Gastroesophageal sphincter (tissue), 4 donors: ENCODE measurements at regions not wholly inside any gene's neighbourhood (a gene's known extent, or its start where the extent isn't known, plus 50 kb on each side); places are given as distances from the start of the nearest gene placed in this dataset.

ENCODE experiments used
- ATAC-seq: fragments of 150-250 bp; one replicate; pipeline ENCODE4 v1.9.1; 2016; ENCODE audit warnings: mild to moderate bottlenecking, moderate library complexity
- H3K27ac ChIP-seq, 4 donors: fragments of 200-600 bp; sonication (generic) in 3 of 4; 1 replicate in 3 of 4; 2 replicates in 1 of 4; pipeline ENCODE4 v1.5.1; 2016 to 2019
- H3K27me3 ChIP-seq: fragments of 200-600 bp; sonication (generic); one replicate; pipeline ENCODE4 v1.5.1; 2019
- H3K36me3 ChIP-seq, 2 donors: fragments of 200-600 bp; sonication (generic); one replicate each; pipeline ENCODE4 v1.5.1; 2019; ENCODE audit warnings: control low read depth in 1 of 2
- H3K4me1 ChIP-seq, 3 donors: fragments of 200-600 bp; sonication (generic); 1 replicate in 2 of 3; 2 replicates in 1 of 3; pipeline ENCODE4 v1.5.1; 2016 to 2019; ENCODE audit warnings: control low read depth in 2 of 3
- H3K4me3 ChIP-seq, 2 donors: fragments of 200-600 bp; sonication (generic); one replicate each; pipeline ENCODE4 v1.5.1; 2019; ENCODE audit warnings: mild to moderate bottlenecking in 1 of 2, moderate library complexity in 1 of 2
- H3K9me3 ChIP-seq, 3 donors: fragments of 200-600 bp; sonication (generic); one replicate each; pipeline ENCODE4 v1.5.1; 2017 to 2019; ENCODE audit warnings: control low read depth in 2 of 3
- CTCF ChIP-seq, 4 experiments: fragments of 200-600 bp in 2 of 4; fragments of 450-650 bp in 2 of 4; sonication (generic) in 1 of 4; IDR thresholded peaks; one replicate each; pipeline ENCODE4 v1.5.1; 2017 to 2019; ENCODE audit warnings: antibody characterized with exemption in 4 of 4, mild to moderate bottlenecking in 2 of 4, moderate library complexity in 2 of 4
- EP300 ChIP-seq: sonication (generic); formaldehyde crosslinking; IDR thresholded peaks from one replicate; pipeline ENCODE4 v1.6.1; 2017; ENCODE audit warnings: antibody characterized with exemption, mild to moderate bottlenecking
- POLR2A ChIP-seq, 2 donors: fragments of 450-650 bp; IDR thresholded peaks; one replicate each; pipeline ENCODE4 v1.6.1; 2017; ENCODE audit warnings: antibody characterized with exemption in 2 of 2, mild to moderate bottlenecking in 2 of 2, moderate library complexity in 1 of 2
- POLR2AphosphoS5 ChIP-seq: sonication (generic); formaldehyde crosslinking; IDR thresholded peaks from one replicate; pipeline ENCODE4 v1.6.1; 2017; ENCODE audit warnings: antibody characterized with exemption
- WGBS, 2 donors: methylation state at CpG; one replicate each; pipeline ENCODE4 v1.1.5; 2018; ENCODE audit warnings: low coverage in 1 of 2; 5-methylcytosine and 5-hydroxymethylcytosine counted together

- peaks cover 0 to 3% of the 10 kb centered on the region in 2 donors for H3K36me3 ChIP-seq
- 78% methylated on average over 3 of the region's 3 CpGs for WGBS, 2 donors
- peaks cover 0 to 15% (median 2%) of the 10 kb centered on the region in 3 donors for H3K4me1 ChIP-seq
- H3K9me3 ChIP-seq = peaks cover 0 to 10% (median 0%) of the 10 kb centered on the region in 3 donors
- TF ChIP-seq POLR2AphosphoS5 = no peak
- TF ChIP-seq CTCF (IDR thresholded peaks at IDR 0.05) = no peak
- no peak for TF ChIP-seq EP300
- no peak for TF ChIP-seq POLR2A (IDR thresholded peaks at IDR 0.05)
- H3K27ac ChIP-seq = no peak overlapping the region
- H3K4me3 ChIP-seq = no peak overlapping the region
- H3K27me3 ChIP-seq = no peaks in the 10 kb centered on the region
- ATAC-seq = no peak
These were observed 101.3 kb downstream of the DISP1 start for GRCh38 chr1:222916100-222916499.

GRCh38 chr1:222918801-222919477, 104.1 kb downstream of the DISP1 start:
- Histone ChIP-seq H3K4me1 (peaks cover 0 to 21% (median 3%) of the 10 kb centered on the region in 3 donors), H3K36me3 (peaks cover 0 to 3% of the 10 kb centered on the region in 2 donors), H3K4me3 (no peak overlapping the region), H3K27me3 (no peaks in the 10 kb centered on the region), H3K27ac (no peak overlapping the region), H3K9me3 (peaks cover 0 to 10% (median 0%) of the 10 kb centered on the region in 3 donors)
- WGBS, 2 donors = 84 to 85% methylated on average over 9 to 10 of the region's 14 CpGs
- no peak for ATAC-seq
- TF ChIP-seq POLR2AphosphoS5 = no peak
- TF ChIP-seq CTCF (IDR thresholded peaks at IDR 0.05) = no peak

GRCh38 chr1:222919478-222919865, 104.6 kb downstream of the DISP1 start:
- Histone ChIP-seq H3K4me1 (peaks cover 0 to 26% (median 8%) of the 10 kb centered on the region in 3 donors), H3K27me3 (no peaks in the 10 kb centered on the region), H3K27ac (no peak overlapping the region), H3K9me3 (peaks cover 0 to 10% (median 0%) of the 10 kb centered on the region in 3 donors), H3K36me3 (peaks cover 0 to 3% of the 10 kb centered on the region in 2 donors), H3K4me3 (no peak overlapping the region)
- WGBS, 2 donors = 33 to 46% methylated on average over 5 of the region's 5 CpGs
- TF ChIP-seq CTCF (IDR thresholded peaks at IDR 0.05) (no peak), EP300 (no peak)
- ATAC-seq = no peak

- Histone ChIP-seq H3K4me1 (peaks cover 0 to 30% (median 7%) of the 10 kb centered on the region in 3 donors), H3K36me3 (peaks cover 0 to 3% of the 10 kb centered on the region in 2 donors), H3K9me3 (peaks cover 0 to 10% (median 0%) of the 10 kb centered on the region in 3 donors), H3K27ac (no peak overlapping the region), H3K4me3 (no peak overlapping the region), H3K27me3 (no peaks in the 10 kb centered on the region)
- no peak for ATAC-seq
- TF ChIP-seq CTCF (IDR thresholded peaks at IDR 0.05) (no peak), EP300 (no peak), POLR2A (IDR thresholded peaks at IDR 0.05) (no peak), POLR2AphosphoS5 (no peak)
These were observed 105.3 kb downstream of the DISP1 start for GRCh38 chr1:222920169-222920568.

GRCh38 chr1:222921945-222922344, 107.1 kb downstream of the DISP1 start:
- H3K4me1 ChIP-seq = peaks cover 0 to 42% (median 5%) of the 10 kb centered on the region in 3 donors
- TF ChIP-seq EP300 (no peak), POLR2A (IDR thresholded peaks at IDR 0.05) (no peak), CTCF (IDR thresholded peaks at IDR 0.05) (no peak), POLR2AphosphoS5 (no peak)
- peaks cover 0 to 8% (median 0%) of the 10 kb centered on the region in 3 donors for H3K9me3 ChIP-seq

More at GRCh38 chr1:222921945-222922344, 107.1 kb downstream of the DISP1 start:
- Histone ChIP-seq H3K27me3 (no peaks in the 10 kb centered on the region), H3K36me3 (peaks cover 0 to 2% of the 10 kb centered on the region in 2 donors), H3K27ac (no peak overlapping the region), H3K4me3 (no peak overlapping the region)
- WGBS, 2 donors = 78 to 100% methylated on average over 1 of the region's 1 CpG
- no peak for ATAC-seq
